HG03457 (cell line): ENCODE measurements at regions not wholly inside any gene's neighbourhood (a gene's known extent, or its start where the extent isn't known, plus 50 kb on each side); places are given as distances from the start of the nearest gene placed in this dataset.
"Not testable (repeated sequence)": the region's sequence is repeated elsewhere in the genome, so short reads cannot be mapped to it uniquely, and the experiment has no call there.

Experiments used
- ATAC-seq: cut with Tn5 transposase; IDR thresholded peaks from one replicate; pipeline ENCODE4 v1.9.1; 2021; ENCODE audit warnings: moderate number of reproducible peaks; ENCODE audit not compliant: unreplicated experiment

DNA sequence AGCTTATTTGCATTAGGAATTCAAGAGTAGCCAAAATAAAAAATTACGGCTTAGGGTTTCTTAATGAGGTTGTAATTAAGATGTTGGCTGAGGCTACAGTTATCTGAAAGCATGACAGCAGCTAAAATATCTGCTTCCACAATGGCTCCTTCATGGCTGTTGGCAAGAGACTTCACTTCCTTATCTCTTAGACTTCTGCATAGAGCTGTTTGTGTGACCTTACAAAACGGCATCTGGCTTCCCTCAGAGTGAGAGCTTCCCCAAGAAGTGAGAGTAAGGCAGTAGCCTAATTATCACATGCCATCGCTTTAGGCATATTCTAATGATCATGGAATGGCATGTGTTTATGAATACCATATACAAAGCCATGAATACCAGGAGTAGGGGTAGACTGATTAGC is 57.6 kb downstream of the CCDC59 start:
- ATAC-seq: no peak

DNA sequence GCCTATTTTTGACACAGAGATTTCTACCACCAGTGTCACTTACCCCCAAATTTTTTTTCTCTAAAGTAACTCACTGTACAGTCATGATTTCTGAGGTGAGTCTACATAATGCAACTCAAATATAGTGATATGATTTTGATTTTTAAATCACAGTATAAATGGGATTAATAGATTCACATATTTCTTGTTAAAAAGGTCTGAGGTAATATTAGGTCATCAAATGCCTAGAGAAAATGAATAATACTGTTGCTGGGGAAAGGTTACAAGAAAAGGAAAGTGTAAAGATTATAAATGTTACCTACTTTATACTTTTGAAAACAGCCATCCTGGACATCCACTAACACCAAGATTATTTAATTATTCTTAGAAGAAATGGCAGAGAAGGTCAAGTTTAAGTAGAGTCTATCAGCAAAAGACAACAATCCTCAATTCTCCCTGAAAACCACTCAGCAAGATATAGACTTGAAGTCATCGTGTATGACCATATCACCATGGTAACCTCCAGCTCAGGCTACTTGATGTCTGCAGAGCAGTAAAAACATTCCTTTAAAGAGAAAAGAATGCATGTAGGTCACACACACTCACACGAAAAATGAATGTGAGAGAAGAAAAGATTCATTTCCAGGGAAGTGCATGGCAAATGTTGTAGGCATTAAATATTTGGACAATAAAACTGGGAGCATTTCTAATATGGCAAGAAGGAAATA is 58.7 kb downstream of the CCDC59 start:
- no peak for ATAC-seq

DNA sequence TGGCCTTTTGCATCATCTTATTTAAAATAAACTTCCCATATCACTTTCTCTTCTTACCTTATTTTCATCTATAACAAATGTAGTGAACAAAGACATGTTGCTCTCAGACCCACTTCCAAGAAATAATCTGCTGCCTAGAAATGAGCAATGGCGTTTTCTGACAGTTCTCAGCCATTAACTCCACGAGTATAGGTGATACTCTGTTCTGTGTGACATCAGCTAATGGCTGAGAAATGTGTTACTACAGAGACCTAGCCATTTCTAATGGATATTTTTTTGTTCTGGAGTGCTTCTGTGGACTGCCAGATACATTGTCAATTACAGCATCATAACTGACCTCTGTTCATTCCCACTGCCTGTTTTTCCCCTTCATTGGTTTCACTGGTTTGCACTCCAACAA is 67.8 kb downstream of the CCDC59 start:
- ATAC-seq: no peak

DNA sequence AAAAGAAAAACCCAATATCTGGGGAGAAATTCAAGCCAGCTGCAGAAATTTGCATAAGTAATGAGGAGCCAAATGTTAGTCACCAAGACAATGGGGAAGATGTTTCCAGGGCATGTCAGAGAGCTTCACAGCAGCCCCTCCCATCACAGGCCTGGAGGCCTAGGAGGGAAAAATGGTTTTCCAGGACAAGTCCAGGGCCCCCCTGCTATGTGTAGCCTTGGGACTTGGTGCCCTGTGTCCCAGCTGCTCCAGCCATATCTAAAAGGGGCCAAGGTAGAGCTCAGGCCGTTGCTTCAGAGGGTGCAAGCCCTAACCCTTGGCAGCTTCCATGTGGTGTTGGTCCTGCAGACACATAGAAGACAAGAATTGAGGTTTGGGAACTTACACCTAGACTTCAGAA is 76.9 kb downstream of the CCDC59 start:
- ATAC-seq: not testable (repeated sequence)

DNA sequence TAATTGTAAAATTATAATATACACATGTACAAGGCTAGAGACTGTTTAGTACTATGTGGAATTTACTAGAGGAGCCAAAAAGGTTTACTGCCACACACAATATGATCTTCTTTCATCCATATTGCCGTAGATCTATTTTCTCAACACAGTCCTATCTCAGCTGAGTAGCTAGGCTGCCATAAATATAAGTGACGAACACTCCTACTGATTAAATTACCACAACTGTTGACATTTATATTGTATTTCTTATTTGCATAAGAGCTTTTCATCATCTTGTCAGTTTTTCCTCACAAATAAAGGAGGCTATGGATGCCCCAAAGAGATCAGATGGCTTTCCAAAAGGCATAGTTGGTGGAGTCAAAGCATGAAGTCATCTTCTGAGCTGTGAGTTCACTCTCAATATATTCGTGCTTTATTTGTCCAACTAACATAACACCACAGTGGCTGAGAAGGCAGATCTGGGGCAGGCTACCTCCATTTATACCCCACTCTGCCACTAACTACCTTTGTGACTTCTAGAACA is 78.6 kb downstream of the CCDC59 start:
- no peak for ATAC-seq

DNA sequence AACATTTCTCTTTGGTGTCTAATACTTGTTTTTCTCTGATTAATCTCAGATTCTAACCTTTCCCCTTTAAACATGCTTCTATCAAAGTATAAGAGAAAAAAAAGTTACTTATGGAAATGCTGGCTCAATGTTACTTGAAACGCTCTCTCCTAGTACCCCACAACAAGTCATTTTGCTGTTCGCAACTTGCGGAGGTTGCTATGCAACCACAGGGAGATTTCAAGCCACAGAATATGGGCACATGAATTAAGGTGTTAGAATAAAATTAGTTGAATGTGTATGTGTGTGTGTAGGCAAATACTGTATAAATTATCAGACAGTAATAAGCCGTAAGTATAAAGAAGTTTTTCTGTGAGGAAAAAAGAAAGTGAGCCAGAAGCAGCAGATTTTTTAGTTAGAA is 80.6 kb downstream of the CCDC59 start:
- no peak for ATAC-seq

DNA sequence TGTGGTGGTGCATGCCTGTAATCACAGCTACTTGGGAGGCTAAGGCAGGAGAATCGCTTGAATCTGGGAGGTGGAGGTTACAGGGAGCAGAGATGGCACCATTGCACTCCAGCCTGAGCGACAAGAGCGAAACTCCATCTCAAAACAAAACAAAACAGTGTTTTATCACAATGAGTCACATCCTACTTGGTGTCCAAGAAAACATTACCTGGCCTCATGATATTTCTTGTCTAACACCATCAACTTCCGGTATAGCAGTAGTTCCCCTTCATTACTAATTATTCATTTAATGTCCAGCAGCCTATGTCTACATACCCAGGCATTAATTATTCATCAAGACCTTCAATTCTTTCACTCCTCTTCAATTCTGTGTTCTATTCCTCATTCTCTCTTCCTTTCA is 115.5 kb downstream of the CCDC59 start:
- no peak for ATAC-seq

DNA sequence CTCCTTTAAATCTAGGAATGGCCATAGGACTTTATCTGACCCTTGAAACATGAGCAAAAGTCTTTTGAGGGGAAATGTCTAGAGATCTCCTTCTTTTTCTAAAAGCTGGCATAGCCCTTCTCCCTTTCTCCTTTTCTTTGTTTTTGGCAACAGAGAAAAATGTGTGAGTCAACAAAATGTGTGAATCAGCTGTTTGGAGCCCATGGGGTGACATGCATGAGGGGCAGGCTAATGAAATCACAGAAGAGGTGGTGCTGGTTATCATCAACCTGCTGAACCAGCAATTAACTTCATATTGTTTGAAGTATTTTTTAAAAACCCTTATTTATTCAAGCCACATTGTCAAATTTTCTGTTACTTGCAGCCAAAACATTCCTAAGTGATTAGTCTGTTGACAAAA is 132.3 kb downstream of the CCDC59 start:
- no peak for ATAC-seq

DNA sequence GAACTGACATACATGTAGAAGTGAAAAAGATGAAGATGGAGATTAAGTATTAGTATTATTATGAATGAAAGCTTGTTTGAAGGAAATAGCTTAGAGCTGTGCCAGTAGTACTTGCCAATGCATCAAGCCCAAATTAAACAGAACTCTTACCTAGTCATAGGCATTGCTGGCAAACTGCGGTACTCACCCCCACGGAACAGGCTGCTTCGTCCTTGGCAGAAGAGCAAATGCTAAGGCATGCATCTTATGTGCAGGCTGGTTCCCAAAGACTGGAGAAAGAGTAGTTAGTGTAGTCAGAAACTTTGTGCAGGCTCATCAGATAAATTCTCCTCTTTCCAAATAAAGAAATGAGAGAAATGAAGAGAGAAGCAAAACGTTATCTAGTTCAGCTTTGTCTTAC is 134.8 kb downstream of the CCDC59 start:
- no peak for ATAC-seq

DNA sequence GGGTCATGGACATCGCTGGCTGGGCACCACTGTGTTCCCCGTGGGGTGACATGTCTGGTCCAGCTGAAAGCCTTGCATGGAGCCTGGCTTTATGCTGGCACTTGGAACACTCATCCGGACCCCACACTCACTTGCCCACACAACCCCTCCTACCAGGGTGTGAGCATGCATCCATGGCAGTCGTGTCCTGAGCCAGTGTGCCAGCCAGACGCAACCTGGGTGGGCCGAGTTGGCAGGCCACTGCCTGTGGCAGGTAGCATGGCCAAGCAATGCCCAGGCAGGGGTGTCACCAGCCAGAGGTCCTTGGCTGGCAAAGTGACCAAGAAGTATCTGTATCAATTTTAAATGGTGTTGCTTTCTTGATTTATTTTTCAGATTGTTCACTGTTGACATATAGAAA is 141.7 kb downstream of the CCDC59 start:
- no peak for ATAC-seq

DNA sequence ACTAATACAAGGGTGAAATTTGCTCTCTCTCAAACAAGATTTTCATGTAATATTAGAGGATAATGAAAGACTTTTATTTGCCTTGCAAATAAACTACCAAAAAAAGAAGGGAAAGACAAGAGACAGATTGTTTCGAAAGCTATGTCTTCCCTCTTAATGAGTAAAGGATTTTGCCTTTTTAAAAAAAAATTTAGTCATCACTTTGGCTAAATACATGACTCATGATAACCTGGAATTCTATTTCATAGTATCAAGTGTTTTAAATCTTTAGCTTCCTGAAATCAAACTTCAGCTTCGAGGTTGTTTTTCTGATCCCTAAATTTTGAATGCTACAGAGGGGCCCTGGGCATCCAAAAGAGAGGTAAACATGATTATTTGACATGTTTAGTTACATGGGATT is 144.4 kb downstream of the CCDC59 start:
- no peak for ATAC-seq

DNA sequence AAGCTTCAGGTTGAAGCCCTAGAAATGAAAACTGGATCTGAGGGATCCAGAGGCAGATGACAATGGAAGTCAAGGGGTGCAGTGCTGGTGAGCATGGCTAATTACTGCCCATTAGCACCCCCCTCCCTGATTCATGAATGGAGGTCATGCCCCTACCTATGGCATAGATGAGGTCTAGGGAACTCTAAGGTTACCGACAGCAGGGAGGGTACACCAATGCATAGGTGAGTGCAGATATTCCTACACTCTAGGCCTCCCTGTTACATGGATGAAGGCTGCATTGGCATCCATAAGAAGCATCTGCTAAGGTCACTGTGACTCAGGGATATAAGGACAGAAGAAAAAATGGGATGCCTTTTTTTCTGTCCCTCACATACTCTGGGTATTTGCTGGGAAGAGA is 147.3 kb downstream of the CCDC59 start:
- ATAC-seq: no peak

DNA sequence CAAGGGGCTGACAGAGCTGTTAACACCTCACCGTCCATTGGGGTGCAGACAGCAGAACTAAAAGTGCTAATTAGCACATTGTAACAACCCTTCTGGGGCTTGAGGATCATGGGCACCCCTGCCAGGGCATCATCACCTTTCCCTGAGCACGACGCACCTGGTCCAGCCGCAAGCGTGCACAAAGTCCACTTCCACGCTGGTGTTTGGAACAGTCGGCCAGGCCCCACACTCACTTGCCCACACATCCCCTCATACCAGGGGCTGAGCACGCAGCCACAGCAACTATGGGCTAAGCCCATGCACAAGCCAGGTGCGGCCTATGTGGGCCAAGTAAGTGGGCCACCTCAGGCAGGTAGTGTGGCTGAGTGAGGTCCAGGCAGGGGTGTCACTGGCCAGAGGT is 148.7 kb downstream of the CCDC59 start:
- ATAC-seq: no peak

DNA sequence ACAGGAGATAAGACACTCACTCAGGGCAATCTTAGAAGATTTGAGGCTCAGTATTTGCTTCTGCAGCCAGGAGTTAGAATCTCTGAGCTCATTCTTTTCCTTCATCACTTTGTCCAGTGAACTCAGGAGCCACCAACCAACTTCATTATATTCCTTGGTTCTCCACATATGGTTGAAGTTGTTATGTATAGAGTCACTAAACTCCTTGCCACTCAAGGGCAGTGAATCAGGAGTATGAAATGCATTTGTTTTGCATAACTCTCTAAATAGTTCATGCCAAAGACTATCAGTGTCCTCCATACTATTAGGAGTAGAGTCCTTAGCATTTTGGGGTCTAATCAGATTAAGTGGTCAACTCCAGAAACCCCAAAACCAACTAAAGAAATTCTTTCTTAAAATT is 150.6 kb downstream of the CCDC59 start:
- ATAC-seq: no peak

DNA sequence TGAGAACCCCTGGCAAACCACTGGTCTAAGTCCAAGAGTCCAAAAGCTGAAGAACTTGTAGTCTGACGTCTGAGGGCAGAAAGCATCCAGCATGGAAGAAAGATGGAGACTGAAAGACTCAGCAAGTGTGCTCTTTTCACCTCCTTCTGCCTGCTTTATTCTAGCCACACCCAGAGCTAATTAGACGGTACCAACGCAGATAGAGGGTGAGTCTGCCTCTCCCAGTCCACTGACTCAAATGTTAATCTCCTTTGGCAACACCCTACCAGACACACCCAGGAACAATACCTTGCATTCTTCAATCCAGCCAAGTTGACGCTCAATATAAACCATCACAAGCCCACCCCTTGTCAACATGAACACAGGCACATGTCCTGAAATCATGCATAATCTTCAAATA is 155.1 kb downstream of the CCDC59 start:
- ATAC-seq: no peak

DNA sequence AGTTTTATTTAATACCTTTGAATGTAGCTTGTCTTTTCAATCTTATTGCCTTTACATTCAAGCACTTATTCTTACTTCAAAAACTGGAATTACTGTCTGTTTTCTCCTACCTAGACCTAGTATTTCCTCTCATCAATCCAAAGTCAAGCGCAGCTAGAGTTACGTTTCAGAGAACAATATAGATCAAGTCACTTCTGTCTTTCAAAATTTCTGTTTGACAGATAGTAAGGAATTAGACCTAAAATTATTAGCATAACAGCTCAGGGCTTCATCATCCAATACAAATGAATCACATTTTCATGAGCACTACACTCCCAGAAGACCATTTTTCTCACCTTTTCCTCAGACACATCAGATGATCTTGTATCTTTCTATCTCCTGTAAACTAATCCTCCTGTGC is 170.6 kb downstream of the CCDC59 start:
- no peak for ATAC-seq

DNA sequence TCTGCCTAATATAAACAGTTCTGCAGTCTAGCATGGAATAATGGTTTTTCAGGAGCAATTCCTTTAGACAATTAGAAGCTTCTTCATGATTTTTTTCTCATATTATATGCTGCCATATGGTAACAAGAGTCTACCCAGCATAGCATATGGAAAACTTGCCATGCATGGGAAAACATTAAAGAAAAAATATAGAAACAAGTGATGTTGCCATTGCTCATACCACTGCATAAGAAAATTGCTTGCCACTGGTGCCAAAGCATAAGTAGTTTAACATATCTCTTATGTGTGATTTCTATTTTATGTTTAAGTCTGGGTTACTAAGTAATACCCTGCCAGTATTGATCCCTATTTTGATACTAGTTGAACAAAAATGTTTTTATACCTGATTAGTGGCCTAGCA is 171.2 kb downstream of the CCDC59 start:
- no peak for ATAC-seq

DNA sequence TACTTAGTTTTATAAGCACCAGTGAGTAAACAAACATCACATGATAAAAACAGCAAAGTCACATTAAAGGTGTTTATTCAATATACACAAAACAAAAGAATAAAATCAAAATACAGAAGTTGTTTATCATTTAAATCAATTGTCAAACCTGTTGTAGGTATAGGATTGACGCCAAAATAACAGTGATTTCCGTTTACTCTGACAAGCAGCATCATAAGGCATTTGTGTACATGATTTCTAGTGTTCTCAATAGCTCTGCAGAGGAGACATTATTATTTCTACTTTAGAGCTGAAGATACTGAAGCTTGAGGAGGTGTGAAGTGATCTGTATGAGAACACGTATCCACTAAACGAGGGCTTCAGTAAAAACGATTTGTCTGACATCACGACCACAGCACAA is 171.9 kb downstream of the CCDC59 start:
- ATAC-seq: no peak

DNA sequence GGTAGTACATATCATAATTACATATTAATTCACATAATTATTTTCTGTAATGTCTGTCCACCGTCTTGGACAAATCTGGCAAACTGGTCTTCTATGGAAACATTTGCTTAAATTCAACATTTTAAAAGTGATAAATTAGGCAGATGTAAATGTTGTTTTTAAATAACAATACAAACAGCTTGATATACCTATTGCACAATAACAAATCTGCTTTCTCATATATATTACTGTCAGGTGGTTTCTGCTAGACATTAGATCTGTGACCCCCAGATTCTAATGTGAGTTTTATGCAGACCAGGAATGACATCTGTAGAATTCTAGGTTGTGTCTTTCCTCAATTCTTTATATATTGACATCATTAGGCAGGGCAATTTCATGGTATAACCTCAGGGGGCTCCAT is 173.3 kb downstream of the CCDC59 start:
- ATAC-seq: no peak

DNA sequence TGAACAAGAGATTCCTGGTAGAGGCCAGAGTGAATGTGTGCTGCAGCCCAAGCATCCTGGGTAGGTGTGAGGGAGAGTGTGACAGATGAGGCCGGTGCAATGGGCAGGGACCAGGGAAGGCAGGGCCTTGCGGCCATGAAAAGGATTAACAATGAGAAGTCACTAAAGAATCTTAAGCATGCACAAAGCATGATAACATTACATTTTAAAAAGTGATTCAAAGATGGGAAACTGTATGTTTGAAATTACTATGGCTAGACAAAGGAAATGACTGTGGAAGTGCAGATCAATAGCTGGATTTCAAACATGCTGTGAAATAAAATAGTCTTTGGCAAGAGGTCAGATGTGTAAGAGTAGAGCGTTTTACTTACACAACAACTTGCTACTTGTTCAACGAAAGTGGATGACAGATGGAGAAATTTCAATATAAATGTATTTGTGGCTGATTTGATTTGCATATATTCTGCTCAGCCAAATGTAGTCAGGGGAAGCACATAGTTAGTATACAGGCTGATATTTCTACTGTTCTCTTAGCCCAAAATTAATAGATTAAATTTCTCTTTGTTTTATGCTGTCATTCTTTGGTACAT is 175.5 kb downstream of the CCDC59 start:
- no peak for ATAC-seq

DNA sequence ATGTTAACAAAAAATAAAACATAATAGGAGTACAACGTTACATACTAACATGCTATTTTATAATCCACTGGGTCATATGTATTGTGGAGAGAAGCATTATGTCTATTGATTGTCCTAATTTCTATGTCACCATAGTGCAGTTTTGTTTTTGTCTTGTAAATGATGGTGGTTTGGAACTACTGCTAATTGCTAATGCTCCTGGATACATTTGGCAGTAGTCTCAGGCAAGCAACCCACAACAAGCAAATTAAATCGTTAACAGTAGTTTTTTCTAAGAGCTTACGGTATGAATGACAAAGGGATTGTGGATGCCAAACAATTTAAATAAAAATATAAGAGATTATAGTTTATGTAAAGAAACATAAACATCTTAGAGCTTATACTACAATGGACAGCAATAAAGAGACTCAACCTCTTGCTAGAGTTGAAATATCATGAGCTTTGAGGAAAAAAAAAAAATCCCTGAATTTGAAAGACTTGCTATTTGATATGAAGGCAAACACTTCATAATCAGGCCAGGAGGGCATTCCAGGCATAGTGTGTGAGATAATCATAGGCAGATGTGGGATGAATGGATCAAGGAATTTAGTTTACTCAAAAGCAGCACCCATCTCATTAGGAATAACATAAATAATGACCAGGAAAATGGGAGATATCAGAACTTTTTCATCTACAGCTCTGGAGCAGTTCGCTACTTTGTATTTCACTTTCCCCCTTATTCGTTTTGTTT is 181.3 kb downstream of the CCDC59 start:
- ATAC-seq: no peak

DNA sequence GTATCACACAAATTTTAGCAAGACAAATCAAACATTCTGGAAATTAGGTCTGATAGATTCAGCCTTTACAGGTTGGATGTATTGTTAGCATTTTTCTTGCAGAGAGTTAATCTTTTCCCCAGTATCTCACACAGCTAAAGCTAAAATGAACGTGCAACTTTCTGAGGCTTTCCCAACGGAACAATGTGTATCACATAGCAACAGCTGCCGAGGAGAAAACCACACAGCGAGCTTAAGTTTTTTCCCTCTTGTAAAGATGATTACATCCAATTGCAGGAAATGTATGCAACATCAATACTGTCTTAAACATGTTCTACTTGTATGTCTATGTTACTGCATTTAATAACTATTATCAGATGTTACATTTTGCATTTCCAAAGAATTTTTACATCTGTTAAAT is 182.2 kb downstream of the CCDC59 start:
- no peak for ATAC-seq
